ENCODE measurements at regions not wholly inside any gene's neighbourhood (a gene's known extent, or its start where the extent isn't known, plus 50 kb on each side); places are given as distances from the start of the nearest gene placed in this dataset.

- TF ChIP-seq EZH2phosphoT487 (conservative IDR thresholded peaks at IDR 0.05; ENCODE audit: low read length): no peak
- no peak for TF ChIP-seq CTCF (IDR thresholded peaks at IDR 0.05; ENCODE audit: insufficient read depth, low read length, poor library complexity, severe bottlenecking)
- H3K9me3 ChIP-seq (ENCODE audit: insufficient read depth, low read length): no peaks in the 10 kb centered on the region
- no peaks in the 10 kb centered on the region for H3K79me2 ChIP-seq (ENCODE audit: insufficient read depth, low read length)
- H3F3A ChIP-seq (ENCODE audit: insufficient read depth): no peaks in the 10 kb centered on the region
- no peaks in the 10 kb centered on the region for H3K36me3 ChIP-seq (ENCODE audit: low read length)
- H3K4me3 ChIP-seq (ENCODE audit: insufficient read depth, low read length, poor library complexity, severe bottlenecking): no peak overlapping the region
- no peak overlapping the region for H3K4me2 ChIP-seq (ENCODE audit: low read depth, low read length, poor library complexity, severe bottlenecking)
- H2AFZ ChIP-seq (ENCODE audit: low read depth, low read length, severe bottlenecking): no peak overlapping the region
- H3K9ac ChIP-seq (ENCODE audit: low read length): no peak overlapping the region
- H4K20me1 ChIP-seq (ENCODE audit: low read depth, low read length): no peaks in the 10 kb centered on the region
- no peaks in the 10 kb centered on the region for H3K9me2 ChIP-seq (replicated peaks; ENCODE audit: insufficient read depth, low read length)
- H3K27ac ChIP-seq (ENCODE audit: low read depth, low read length): no peak overlapping the region
- H3K27me3 ChIP-seq (ENCODE audit: low read length): no peaks in the 10 kb centered on the region
Measured at GRCh38 chr5:8150791-8151190, 281.8 kb downstream of the MTRR start.

GRCh38 chr5:8156706-8157105, 287.8 kb downstream of the MTRR start:
- Histone ChIP-seq H3K9me2 (replicated peaks; ENCODE audit: insufficient read depth, low read length) (no peaks in the 10 kb centered on the region), H3K4me3 (ENCODE audit: insufficient read depth, low read length, poor library complexity, severe bottlenecking) (no peak overlapping the region), H3K36me3 (ENCODE audit: low read length) (no peaks in the 10 kb centered on the region), H3K4me2 (ENCODE audit: low read depth, low read length, poor library complexity, severe bottlenecking) (no peak overlapping the region), H3F3A (ENCODE audit: insufficient read depth) (no peaks in the 10 kb centered on the region), H3K9me3 (ENCODE audit: insufficient read depth, low read length) (no peaks in the 10 kb centered on the region), H3K27me3 (ENCODE audit: low read length) (no peaks in the 10 kb centered on the region), H3K9ac (ENCODE audit: low read length) (no peak overlapping the region), H2AFZ (ENCODE audit: low read depth, low read length, severe bottlenecking) (no peak overlapping the region), H3K79me2 (ENCODE audit: insufficient read depth, low read length) (no peaks in the 10 kb centered on the region), H3K27ac (ENCODE audit: low read depth, low read length) (no peak overlapping the region), H4K20me1 (ENCODE audit: low read depth, low read length) (no peaks in the 10 kb centered on the region)
- TF ChIP-seq EZH2phosphoT487 (conservative IDR thresholded peaks at IDR 0.05; ENCODE audit: low read length) (no peak), CTCF (IDR thresholded peaks at IDR 0.05; ENCODE audit: insufficient read depth, low read length, poor library complexity, severe bottlenecking) (no peak)

GRCh38 chr5:8157320-8157822, 288.4 kb downstream of the MTRR start:
- no peaks in the 10 kb centered on the region for H3K79me2 ChIP-seq (ENCODE audit: insufficient read depth, low read length)
- H3K9me2 ChIP-seq (replicated peaks; ENCODE audit: insufficient read depth, low read length): no peaks in the 10 kb centered on the region
- H3K27me3 ChIP-seq (ENCODE audit: low read length): no peaks in the 10 kb centered on the region
- no peak for TF ChIP-seq EZH2phosphoT487 (conservative IDR thresholded peaks at IDR 0.05; ENCODE audit: low read length)
- H4K20me1 ChIP-seq (ENCODE audit: low read depth, low read length): no peaks in the 10 kb centered on the region
- no peak overlapping the region for H3K4me2 ChIP-seq (ENCODE audit: low read depth, low read length, poor library complexity, severe bottlenecking)
- no peaks in the 10 kb centered on the region for H3K9me3 ChIP-seq (ENCODE audit: insufficient read depth, low read length)
- no peaks in the 10 kb centered on the region for H3K36me3 ChIP-seq (ENCODE audit: low read length)
- no peaks in the 10 kb centered on the region for H3F3A ChIP-seq (ENCODE audit: insufficient read depth)
- H3K27ac ChIP-seq (ENCODE audit: low read depth, low read length): no peak overlapping the region
- no peak overlapping the region for H3K9ac ChIP-seq (ENCODE audit: low read length)
- no peak overlapping the region for H2AFZ ChIP-seq (ENCODE audit: low read depth, low read length, severe bottlenecking)
- no peak overlapping the region for H3K4me3 ChIP-seq (ENCODE audit: insufficient read depth, low read length, poor library complexity, severe bottlenecking)

- no peaks in the 10 kb centered on the region for H3K9me2 ChIP-seq (replicated peaks; ENCODE audit: insufficient read depth, low read length)
- H2AFZ ChIP-seq (ENCODE audit: low read depth, low read length, severe bottlenecking): no peak overlapping the region
- H4K20me1 ChIP-seq (ENCODE audit: low read depth, low read length): no peaks in the 10 kb centered on the region
- H3K4me2 ChIP-seq (ENCODE audit: low read depth, low read length, poor library complexity, severe bottlenecking): no peak overlapping the region
- no peak overlapping the region for H3K27ac ChIP-seq (ENCODE audit: low read depth, low read length)
- no peaks in the 10 kb centered on the region for H3K9me3 ChIP-seq (ENCODE audit: insufficient read depth, low read length)
- H3K27me3 ChIP-seq (ENCODE audit: low read length): no peaks in the 10 kb centered on the region
- H3K79me2 ChIP-seq (ENCODE audit: insufficient read depth, low read length): no peaks in the 10 kb centered on the region
- TF ChIP-seq CTCF (IDR thresholded peaks at IDR 0.05; ENCODE audit: insufficient read depth, low read length, poor library complexity, severe bottlenecking): no peak
- TF ChIP-seq EZH2phosphoT487 (conservative IDR thresholded peaks at IDR 0.05; ENCODE audit: low read length): no peak
- no peaks in the 10 kb centered on the region for H3K36me3 ChIP-seq (ENCODE audit: low read length)
- no peak overlapping the region for H3K4me3 ChIP-seq (ENCODE audit: insufficient read depth, low read length, poor library complexity, severe bottlenecking)
- H3F3A ChIP-seq (ENCODE audit: insufficient read depth): no peaks in the 10 kb centered on the region
- H3K9ac ChIP-seq (ENCODE audit: low read length): no peak overlapping the region
Measured at GRCh38 chr5:8176101-8176693, 307.2 kb downstream of the MTRR start.
